SU-DHL-6 (cell line): ENCODE measurements at regions not wholly inside any gene's neighbourhood (a gene's known extent, or its start where the extent isn't known, plus 50 kb on each side); places are given as distances from the start of the nearest gene placed in this dataset.

Experiments
- H2AFZ ChIP-seq: fragments of 200-600 bp; sonication (generic); 2 replicates; pipeline ENCODE4 v1.6.1; 2014; ENCODE audit warnings: low read depth, mild to moderate bottlenecking, moderate library complexity, mixed read lengths, antibody characterized with exemption, low read length; ENCODE audit not compliant: severe bottlenecking
- H3F3A ChIP-seq: fragments of 200-600 bp; shearing (Covaris generic); 2 replicates; pipeline ENCODE4 v1.6.0; 2016; ENCODE audit warnings: antibody characterized with exemption, mild to moderate bottlenecking; ENCODE audit not compliant: insufficient read depth
- H3K27ac ChIP-seq: fragments of 200-600 bp; sonication (generic); 2 replicates; pipeline ENCODE4 v1.5.1; 2016; ENCODE audit warnings: low read depth, mild to moderate bottlenecking, low read length, moderate library complexity, mixed read lengths
- H3K27me3 ChIP-seq: fragments of 200-600 bp; sonication (generic), shearing (Covaris generic); 2 replicates; pipeline ENCODE4 v1.6.0; 2014; ENCODE audit warnings: mild to moderate bottlenecking, low read length
- H3K36me3 ChIP-seq: fragments of 200-600 bp; sonication (generic); 2 replicates; pipeline ENCODE4 v1.6.1; 2014; ENCODE audit warnings: mild to moderate bottlenecking, low read length, mixed read lengths
- H3K4me2 ChIP-seq: fragments of 300-600, 200-600 bp; shearing (Covaris generic), sonication (generic); 2 replicates; pipeline ENCODE4 v1.6.0; 2014; ENCODE audit warnings: low read length, low read depth, mild to moderate bottlenecking; ENCODE audit not compliant: poor library complexity, severe bottlenecking
- H3K4me3 ChIP-seq: fragments of 200-600 bp; sonication (generic); 2 replicates; pipeline ENCODE4 v1.5.1; 2014; ENCODE audit warnings: antibody characterized with exemption, low read length, mild to moderate bottlenecking, mixed read lengths; ENCODE audit not compliant: insufficient read depth, poor library complexity, severe bottlenecking
- H3K79me2 ChIP-seq: fragments of 200-600 bp; sonication (generic); 2 replicates; pipeline ENCODE4 v1.6.1; 2014; ENCODE audit warnings: mild to moderate bottlenecking, low read length, moderate library complexity; ENCODE audit not compliant: insufficient read depth
- H3K9ac ChIP-seq: fragments of 200-600 bp; sonication (generic); 2 replicates; pipeline ENCODE4 v1.7.0; 2014; ENCODE audit warnings: mild to moderate bottlenecking, low read length
- H3K9me2 ChIP-seq: fragments of 200-600 bp; sonication (generic); replicated peaks from 2 replicates; pipeline ENCODE4 v1.6.1; 2014; ENCODE audit warnings: low read length; ENCODE audit not compliant: insufficient read depth
- H3K9me3 ChIP-seq: fragments of 200-600 bp; sonication (generic); 2 replicates; pipeline ENCODE4 v1.6.1; 2014; ENCODE audit warnings: low read length, mixed read lengths; ENCODE audit not compliant: insufficient read depth
- H4K20me1 ChIP-seq: fragments of 200-600 bp; sonication (generic); 2 replicates; pipeline ENCODE4 v1.6.1; 2014; ENCODE audit warnings: low read depth, mild to moderate bottlenecking, antibody characterized with exemption, low read length, moderate library complexity, mixed read lengths
- CTCF ChIP-seq: fragments of 200-600 bp; sonication (generic); IDR thresholded peaks from one replicate; pipeline ENCODE4 v1.5.1; 2017; ENCODE audit warnings: antibody characterized with exemption, mild to moderate bottlenecking, low read length, moderate library complexity; ENCODE audit not compliant: insufficient read depth, poor library complexity, severe bottlenecking
- EZH2phosphoT487 ChIP-seq: fragments of 200-600 bp; sonication (generic), shearing (Covaris generic); conservative IDR thresholded peaks from 2 replicates; pipeline ENCODE4 v1.6.1; 2018; ENCODE audit warnings: mild to moderate bottlenecking, antibody characterized with exemption, low read length, moderate library complexity, mixed read lengths

GRCh38 chr10:21161647-21162046 is 264.5 kb upstream of the NEBL start:
- H3K9me2 ChIP-seq: no peaks in the 10 kb centered on the region
- no peaks in the 10 kb centered on the region for H3K27me3 ChIP-seq
- no peak overlapping the region for H3K4me2 ChIP-seq
- H4K20me1 ChIP-seq: no peaks in the 10 kb centered on the region
- no peak overlapping the region for H3K4me3 ChIP-seq
- H2AFZ ChIP-seq: no peak overlapping the region
- H3K79me2 ChIP-seq: no peaks in the 10 kb centered on the region
- H3K9me3 ChIP-seq: no peaks in the 10 kb centered on the region
- no peaks in the 10 kb centered on the region for H3F3A ChIP-seq
- no peak overlapping the region for H3K27ac ChIP-seq
- H3K36me3 ChIP-seq: no peaks in the 10 kb centered on the region
- H3K9ac ChIP-seq: no peak overlapping the region
- TF ChIP-seq EZH2phosphoT487 (no peak), CTCF (no peak)

- Histone ChIP-seq H2AFZ (no peak overlapping the region), H4K20me1 (no peaks in the 10 kb centered on the region), H3K4me3 (no peak overlapping the region), H3K79me2 (no peaks in the 10 kb centered on the region), H3K4me2 (no peak overlapping the region), H3K27ac (no peak overlapping the region), H3K9me2 (no peaks in the 10 kb centered on the region), H3K27me3 (no peaks in the 10 kb centered on the region), H3F3A (no peaks in the 10 kb centered on the region), H3K9ac (no peak overlapping the region), H3K36me3 (no peaks in the 10 kb centered on the region), H3K9me3 (no peaks in the 10 kb centered on the region)
- TF ChIP-seq EZH2phosphoT487 (no peak), CTCF (no peak)
Measured at GRCh38 chr10:21161090-21161625, 264.0 kb upstream of the NEBL start.

- Histone ChIP-seq H3K36me3 (no peaks in the 10 kb centered on the region), H4K20me1 (no peaks in the 10 kb centered on the region), H3K4me2 (no peak overlapping the region), H3K9me2 (no peaks in the 10 kb centered on the region), H3F3A (no peaks in the 10 kb centered on the region), H3K27me3 (no peaks in the 10 kb centered on the region), H2AFZ (no peak overlapping the region), H3K9ac (no peak overlapping the region), H3K27ac (no peak overlapping the region), H3K79me2 (no peaks in the 10 kb centered on the region), H3K4me3 (no peak overlapping the region), H3K9me3 (no peaks in the 10 kb centered on the region)
- TF ChIP-seq CTCF: no peak
- TF ChIP-seq EZH2phosphoT487: no peak
Measured at GRCh38 chr10:21160116-21160515, 263.0 kb upstream of the NEBL start.
